Endothelial cell of umbilical vein (primary cell): ENCODE measurements at regions not wholly inside any gene's neighbourhood (a gene's known extent, or its start where the extent isn't known, plus 50 kb on each side); places are given as distances from the start of the nearest gene placed in this dataset.

Experiments
- BruUV-seq: library from RNA; stranded (reverse); fragments of 400-500 nt; replicated peaks from 2 replicates; lab custom pipeline; 2021; lab: Mats Ljungman, UMichigan
- CTCF ChIA-PET: fragments of 300-600, 350-600 bp; sonication (Branson Sonifier 250); formaldehyde crosslinking; loops from one replicate; lab custom pipeline; 2021; ENCODE audit warnings: antibody characterized with exemption, inconsistent platforms; lab: Charles Lee
- POLR2A ChIA-PET: fragments of 300-600, 350-600 bp; sonication (Branson Sonifier 250); formaldehyde crosslinking; loops from one replicate; lab custom pipeline; 2021; ENCODE audit warnings: antibody characterized with exemption, inconsistent platforms; lab: Charles Lee
- DNase-seq: peaks from one replicate; pipeline ENCODE4 v3.0.0-alpha.2; 2011; ENCODE audit warnings: low read depth, low spot score
- FAIRE-seq: peaks from 2 replicates; lab custom pipeline; 2011; peaks lifted over from hg19 to GRCh38; lab: Jason Lieb, UNC
- H2AFZ ChIP-seq: 2 replicates; pipeline ENCODE4 v1.6.0; 2012; ENCODE audit warnings: low read depth, low read length, control low read depth, inconsistent platforms
- H3K27ac ChIP-seq: 2 replicates; pipeline ENCODE4 v1.5.1; 2011; ENCODE audit warnings: low read depth, mild to moderate bottlenecking, control low read depth, low read length, moderate library complexity; ENCODE audit not compliant: insufficient read depth
- H3K27me3 ChIP-seq, 2 experiments: 2 replicates each; pipeline versions ENCODE4 v1.6.0 to v1.6.1; 2011; ENCODE audit warnings: low read length in 2 of 2, mixed read lengths in 1 of 2; ENCODE audit not compliant: control insufficient read depth in 2 of 2, insufficient read depth in 2 of 2
- H3K36me3 ChIP-seq, 2 experiments: 2 replicates in 1 of 2; 3 replicates in 1 of 2; pipeline ENCODE4 v1.5.1; 2011; ENCODE audit warnings: low read length in 2 of 2, mild to moderate bottlenecking in 1 of 2, moderate library complexity in 1 of 2; ENCODE audit not compliant: control insufficient read depth in 2 of 2, insufficient read depth in 2 of 2; ENCODE audit errors: extremely low read depth in 1 of 2
- H3K4me1 ChIP-seq: 3 replicates; pipeline ENCODE4 v1.5.1; 2011; ENCODE audit warnings: mild to moderate bottlenecking, low read length; ENCODE audit not compliant: control insufficient read depth, insufficient read depth; ENCODE audit errors: extremely low read depth
- H3K4me2 ChIP-seq: 2 replicates; pipeline ENCODE4 v1.6.1; 2011; ENCODE audit warnings: low read length, control low read depth, mixed read lengths; ENCODE audit not compliant: insufficient read depth
- H3K4me3 ChIP-seq, 3 experiments: fragments of 200-600 bp in 1 of 3; sonication (generic), shearing (Covaris generic) in 1 of 3; replicated peaks in 1 of 3; 2 replicates each; pipeline ENCODE4 v1.5.1; 2011 to 2016; ENCODE audit warnings: control low read depth in 3 of 3, low read length in 3 of 3, mild to moderate bottlenecking in 2 of 3, inconsistent platforms in 1 of 3, low read depth in 1 of 3, moderate library complexity in 1 of 3; ENCODE audit not compliant: insufficient read depth in 1 of 3
- H3K79me2 ChIP-seq: 2 replicates; pipeline ENCODE4 v1.6.0; 2012; ENCODE audit warnings: low read length, inconsistent platforms; ENCODE audit not compliant: control insufficient read depth, insufficient read depth
- H3K9ac ChIP-seq: replicated peaks from 2 replicates; pipeline ENCODE3; 2011; ENCODE audit warnings: low read length, control low read depth; ENCODE audit not compliant: insufficient read depth; ENCODE audit errors: extremely low read depth
- H3K9me1 ChIP-seq: replicated peaks from 3 replicates; pipeline ENCODE4 v1.6.0; 2011; ENCODE audit warnings: mild to moderate bottlenecking, low read length; ENCODE audit not compliant: control insufficient read depth, insufficient read depth; ENCODE audit errors: extremely low read depth
- H3K9me3 ChIP-seq: replicated peaks from 2 replicates; pipeline ENCODE4 v1.5.1; 2012; ENCODE audit warnings: low read length, inconsistent platforms; ENCODE audit not compliant: control insufficient read depth, insufficient read depth
- H4K20me1 ChIP-seq: replicated peaks from 2 replicates; pipeline ENCODE3; 2011; ENCODE audit warnings: mild to moderate bottlenecking, low read length; ENCODE audit not compliant: control insufficient read depth, insufficient read depth; ENCODE audit errors: extremely low read depth
- CTCF ChIP-seq, 2 donors: IDR thresholded peaks; 1 replicate in 1 of 2; 2 replicates in 1 of 2; pipeline ENCODE4 v1.5.1; 2011; ENCODE audit warnings: low read length in 2 of 2, mild to moderate bottlenecking in 2 of 2, moderate library complexity in 2 of 2, control low read depth in 1 of 2, inconsistent platforms in 1 of 2, low read depth in 1 of 2; ENCODE audit not compliant: insufficient read depth in 1 of 2; ENCODE audit errors: extremely low read depth in 1 of 2
- EZH2 ChIP-seq: IDR thresholded peaks from 2 replicates; pipeline ENCODE4 v1.6.1; 2012; ENCODE audit warnings: borderline replicate concordance, low read depth, mild to moderate bottlenecking, moderate library complexity, low read length, inconsistent platforms; ENCODE audit not compliant: severe bottlenecking
- FOS ChIP-seq: IDR thresholded peaks from 2 replicates; pipeline ENCODE4 v1.6.1; 2011; ENCODE audit warnings: mild to moderate bottlenecking, low read length, moderate library complexity, borderline replicate concordance; ENCODE audit not compliant: insufficient read depth
- GATA2 ChIP-seq: IDR thresholded peaks from 2 replicates; pipeline ENCODE4 v1.7.0; 2011; ENCODE audit warnings: low read depth, mild to moderate bottlenecking, moderate library complexity, mixed read lengths, low read length; ENCODE audit not compliant: insufficient read length, insufficient read depth
- JUN ChIP-seq: IDR thresholded peaks from 2 replicates; pipeline ENCODE4 v1.6.1; 2011; ENCODE audit warnings: borderline replicate concordance, low read depth; ENCODE audit not compliant: insufficient read length, insufficient read depth
- MAX ChIP-seq: IDR thresholded peaks from 2 replicates; pipeline ENCODE4 v1.6.1; 2011; ENCODE audit not compliant: insufficient read depth, insufficient read length
- MYC ChIP-seq: IDR thresholded peaks from one replicate; pipeline ENCODE4 v1.6.1; 2011; ENCODE audit warnings: mild to moderate bottlenecking, low read depth, low read length
- POLR2A ChIP-seq: IDR thresholded peaks from 2 replicates; pipeline ENCODE4 v1.6.1; 2012; ENCODE audit warnings: low read depth, mild to moderate bottlenecking, control low read depth, low read length
- POLR2AphosphoS5 ChIP-seq: IDR thresholded peaks from 2 replicates; pipeline ENCODE4 v1.6.1; 2012; ENCODE audit warnings: low read depth, mild to moderate bottlenecking, control low read depth, low read length, moderate library complexity; ENCODE audit not compliant: insufficient read depth
- dilution Hi-C: fragments of 300-500 bp; cut with MboI; formaldehyde crosslinking; loops from one replicate; pipeline ENCODE4 v1.15.0; 2019; ENCODE audit warnings: low sequenced_read_pairs; ENCODE audit not compliant: extremely low pct_ligation_motif_present
- intact Hi-C: fragments of 100-400 bp; cut with micrococcal nuclease; formaldehyde crosslinking; loops from one replicate; pipeline ENCODE4 v1.10.0; 2022

- no TSS peak for BruUV-seq
- Histone ChIP-seq H3K4me1 (no peaks in the 10 kb centered on the region), H3K9me1 (no peaks in the 10 kb centered on the region), H3K36me3 (no peaks in the 10 kb centered on the region), H3K4me2 (no peak overlapping the region), H3K27me3 (no peaks in the 10 kb centered on the region), H3K27ac (no peak overlapping the region), H3K4me3 (no peak overlapping the region), H3K9me3 (no peaks in the 10 kb centered on the region), H3K9ac (no peak overlapping the region), H3K79me2 (no peaks in the 10 kb centered on the region), H4K20me1 (no peaks in the 10 kb centered on the region), H2AFZ (no peak overlapping the region)
- DNase-seq = no peak
- dilution Hi-C loops = no loop called here
- TF ChIP-seq MAX (no peak), JUN (no peak), CTCF (IDR thresholded peaks at IDR 0.05; ENCODE audit: extremely low read depth in 1 of 2, insufficient read depth in 1 of 2, low read depth in 1 of 2, low read length in 2 of 2) (no peak), GATA2 (no peak), MYC (no peak), EZH2 (no peak), FOS (no peak), POLR2A (no peak), POLR2AphosphoS5 (no peak)
- no peak for FAIRE-seq
- ChIA-PET POLR2A (no interaction called here), CTCF (no interaction called here)
- intact Hi-C loops = no loop called here
Measured at GRCh38 chr10:43782814-43783213, 134.1 kb upstream of the ZNF32 start.
